OCI-LY7 (cell line): ENCODE measurements at regions not wholly inside any gene's neighbourhood (a gene's known extent, or its start where the extent isn't known, plus 50 kb on each side); places are given as distances from the start of the nearest gene placed in this dataset.

Experiments
- BruUV-seq: library from RNA; stranded (reverse); fragments of 400-500 nt; replicated peaks from 2 replicates; lab custom pipeline; 2021; lab: Mats Ljungman, UMichigan
- CTCF ChIA-PET: fragments of 300-600 bp; sonication (Branson Sonifier 250); formaldehyde crosslinking; loops from one replicate; lab custom pipeline; 2022; ENCODE audit warnings: antibody characterized with exemption; ENCODE audit not compliant: unreplicated experiment; lab: Charles Lee
- POLR2A ChIA-PET: fragments of 300-600 bp; sonication (Branson Sonifier 250); formaldehyde crosslinking; loops from one replicate; lab custom pipeline; 2022; ENCODE audit warnings: antibody characterized with exemption; lab: Charles Lee
- DNase-seq: peaks from one replicate; pipeline ENCODE4 v3.0.0-alpha.2; 2015; ENCODE audit warnings: low spot score
- H2AFZ ChIP-seq: fragments of 200-600 bp; sonication (generic), shearing (Covaris generic); 2 replicates; pipeline ENCODE4 v1.6.1; 2014; ENCODE audit warnings: mild to moderate bottlenecking, antibody characterized with exemption, low read length, moderate library complexity
- H3K27ac ChIP-seq: fragments of 200-600 bp; sonication (generic); 2 replicates; pipeline ENCODE4 v1.5.1; 2014; ENCODE audit warnings: mixed run types, low read depth, mild to moderate bottlenecking, moderate library complexity, low read length, inconsistent platforms; ENCODE audit not compliant: poor library complexity, severe bottlenecking
- H3K36me3 ChIP-seq: fragments of 200-600 bp; sonication (generic); 2 replicates; pipeline ENCODE4 v1.6.1; 2014; ENCODE audit warnings: mild to moderate bottlenecking, antibody characterized with exemption, low read length, moderate library complexity, mixed read lengths; ENCODE audit not compliant: insufficient read depth
- H3K4me1 ChIP-seq: fragments of 200-600 bp; sonication (generic); 2 replicates; pipeline ENCODE4 v1.5.1; 2014; ENCODE audit warnings: mild to moderate bottlenecking, low read length; ENCODE audit not compliant: insufficient read depth, poor library complexity, severe bottlenecking
- H3K4me2 ChIP-seq: fragments of 200-600 bp; sonication (generic); 2 replicates; pipeline ENCODE4 v1.6.1; 2014; ENCODE audit warnings: mild to moderate bottlenecking, low read length
- H3K4me3 ChIP-seq: fragments of 200-600 bp; sonication (generic); 2 replicates; pipeline ENCODE4 v1.5.1; 2014; ENCODE audit warnings: mild to moderate bottlenecking, low read depth, low read length; ENCODE audit not compliant: poor library complexity, severe bottlenecking
- H3K79me2 ChIP-seq: fragments of 200-600 bp; sonication (generic); 2 replicates; pipeline ENCODE4 v1.6.1; 2016; ENCODE audit warnings: low read depth, mild to moderate bottlenecking, low read length, moderate library complexity, mixed read lengths; ENCODE audit not compliant: insufficient read depth
- H3K9me2 ChIP-seq: fragments of 200-600 bp; sonication (generic); 2 replicates; pipeline ENCODE4 v1.6.1; 2016; ENCODE audit warnings: mild to moderate bottlenecking, low read length, mixed read lengths; ENCODE audit not compliant: insufficient read depth
- H3K9me3 ChIP-seq: fragments of 200-600 bp; sonication (generic); 2 replicates; pipeline ENCODE4 v1.6.1; 2014; ENCODE audit warnings: mild to moderate bottlenecking, mixed run types, low read length, mixed read lengths
- H4K20me1 ChIP-seq: fragments of 200-600 bp; sonication (generic); 2 replicates; pipeline ENCODE4 v1.6.1; 2014; ENCODE audit warnings: mild to moderate bottlenecking, antibody characterized with exemption, low read length, moderate library complexity, mixed read lengths; ENCODE audit not compliant: insufficient read depth
- EZH2phosphoT487 ChIP-seq: fragments of 200-600 bp; sonication (generic); IDR thresholded peaks from 2 replicates; pipeline ENCODE4 v1.6.1; 2018; ENCODE audit warnings: low read depth, borderline replicate concordance, mild to moderate bottlenecking, mixed run types, antibody characterized with exemption, low read length, moderate library complexity, mixed read lengths
- intact Hi-C: fragments of 100-400 bp; cut with micrococcal nuclease; formaldehyde crosslinking; loops from one replicate; pipeline ENCODE4 v1.10.0; 2022; ENCODE audit not compliant: unreplicated experiment
- TF ChIP-seq, protein P1 (sequence below): fragments of 200-600 bp; sonication (generic); conservative IDR thresholded peaks from 2 replicates; pipeline ENCODE4 v1.5.1; 2014; ENCODE audit warnings: mild to moderate bottlenecking, antibody characterized with exemption, low read length, moderate library complexity, mixed read lengths

DNA sequence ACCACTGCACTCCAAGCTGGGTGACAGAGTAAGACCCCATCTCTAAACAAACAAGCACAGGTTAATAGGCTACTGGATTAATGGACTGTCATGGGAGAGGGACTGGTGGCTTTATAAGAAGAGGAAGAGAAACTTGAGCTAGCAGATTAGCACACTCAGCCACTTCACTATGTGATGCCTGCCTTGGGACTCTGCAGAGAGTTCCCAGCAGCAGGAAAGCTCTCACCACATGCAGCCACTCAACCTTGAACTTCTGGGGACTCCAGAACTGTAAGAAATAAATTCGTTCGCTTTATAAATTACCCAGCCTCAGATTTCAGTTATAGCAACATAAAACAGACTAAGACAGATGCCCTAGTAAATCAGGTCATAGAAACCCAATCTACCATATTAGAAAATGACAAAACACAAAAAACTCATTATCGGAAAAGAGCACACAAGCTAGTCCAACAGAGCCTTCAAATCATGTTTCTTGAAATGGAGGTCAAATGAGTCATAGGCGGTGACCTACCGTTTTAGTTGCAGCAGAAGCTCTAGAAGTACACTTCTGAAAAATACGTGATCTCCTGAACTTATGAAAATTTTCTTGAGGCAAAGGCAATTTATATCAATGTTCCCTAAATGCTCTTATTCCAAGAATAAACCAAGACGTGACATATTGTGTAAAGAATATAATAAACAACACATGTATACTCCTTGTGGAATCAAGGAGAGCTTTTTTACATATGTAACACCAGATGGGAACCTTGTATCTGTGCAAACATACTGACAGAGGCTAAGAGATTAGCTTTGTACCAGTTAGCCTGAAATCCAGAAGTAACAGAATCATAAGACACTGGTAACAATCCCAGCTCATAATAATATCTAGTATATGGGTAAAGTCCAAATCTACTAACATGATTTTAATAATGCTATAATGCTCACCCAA lies 340.9 kb upstream of the SGCG start:
- POLR2A ChIA-PET, result interaction anchor here (0.5 to 1.3 kb wide), 4 partner anchors 9 to 833 kb away, joined by 3 to 5 read pairs (median 3); no protein-coding TSS in a partner anchor
- H3K27ac ChIP-seq, result no peak overlapping the region
- intact Hi-C loops, result no loop called here
- H3K9me2 ChIP-seq, result no peaks in the 10 kb centered on the region
- no peak overlapping the region for H3K4me2 ChIP-seq
- no peaks in the 10 kb centered on the region for H3K36me3 ChIP-seq
- H3K4me3 ChIP-seq, result no peak overlapping the region
- no TSS peak for BruUV-seq
- no peaks in the 10 kb centered on the region for H3K79me2 ChIP-seq
- CTCF ChIA-PET, result no interaction called here
- TF ChIP-seq EZH2phosphoT487, result no peak
- TF ChIP-seq, protein P1, sequence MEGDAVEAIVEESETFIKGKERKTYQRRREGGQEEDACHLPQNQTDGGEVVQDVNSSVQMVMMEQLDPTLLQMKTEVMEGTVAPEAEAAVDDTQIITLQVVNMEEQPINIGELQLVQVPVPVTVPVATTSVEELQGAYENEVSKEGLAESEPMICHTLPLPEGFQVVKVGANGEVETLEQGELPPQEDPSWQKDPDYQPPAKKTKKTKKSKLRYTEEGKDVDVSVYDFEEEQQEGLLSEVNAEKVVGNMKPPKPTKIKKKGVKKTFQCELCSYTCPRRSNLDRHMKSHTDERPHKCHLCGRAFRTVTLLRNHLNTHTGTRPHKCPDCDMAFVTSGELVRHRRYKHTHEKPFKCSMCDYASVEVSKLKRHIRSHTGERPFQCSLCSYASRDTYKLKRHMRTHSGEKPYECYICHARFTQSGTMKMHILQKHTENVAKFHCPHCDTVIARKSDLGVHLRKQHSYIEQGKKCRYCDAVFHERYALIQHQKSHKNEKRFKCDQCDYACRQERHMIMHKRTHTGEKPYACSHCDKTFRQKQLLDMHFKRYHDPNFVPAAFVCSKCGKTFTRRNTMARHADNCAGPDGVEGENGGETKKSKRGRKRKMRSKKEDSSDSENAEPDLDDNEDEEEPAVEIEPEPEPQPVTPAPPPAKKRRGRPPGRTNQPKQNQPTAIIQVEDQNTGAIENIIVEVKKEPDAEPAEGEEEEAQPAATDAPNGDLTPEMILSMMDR, result no peak
- no peaks in the 10 kb centered on the region for H3K4me1 ChIP-seq
- no peak for DNase-seq
- H2AFZ ChIP-seq, result no peak overlapping the region
- H3K9me3 ChIP-seq, result no peaks in the 10 kb centered on the region
- no peaks in the 10 kb centered on the region for H4K20me1 ChIP-seq

GRCh38 chr13:22846551-22846950 lies 334.2 kb upstream of the SGCG start:
- H3K9me2 ChIP-seq, result no peaks in the 10 kb centered on the region
- no peak for DNase-seq
- no peaks in the 10 kb centered on the region for H4K20me1 ChIP-seq
- no peak overlapping the region for H3K4me3 ChIP-seq
- ChIA-PET POLR2A (no interaction called here), CTCF (no interaction called here)
- H2AFZ ChIP-seq, result no peak overlapping the region
- BruUV-seq, result no TSS peak
- TF ChIP-seq, protein P1, result no peak
- TF ChIP-seq EZH2phosphoT487, result no peak
- no peaks in the 10 kb centered on the region for H3K9me3 ChIP-seq
- H3K4me2 ChIP-seq, result no peak overlapping the region
- intact Hi-C loops, result no loop called here
- H3K4me1 ChIP-seq, result no peaks in the 10 kb centered on the region
- no peak overlapping the region for H3K27ac ChIP-seq
- no peaks in the 10 kb centered on the region for H3K36me3 ChIP-seq
- H3K79me2 ChIP-seq, result no peaks in the 10 kb centered on the region

DNA sequence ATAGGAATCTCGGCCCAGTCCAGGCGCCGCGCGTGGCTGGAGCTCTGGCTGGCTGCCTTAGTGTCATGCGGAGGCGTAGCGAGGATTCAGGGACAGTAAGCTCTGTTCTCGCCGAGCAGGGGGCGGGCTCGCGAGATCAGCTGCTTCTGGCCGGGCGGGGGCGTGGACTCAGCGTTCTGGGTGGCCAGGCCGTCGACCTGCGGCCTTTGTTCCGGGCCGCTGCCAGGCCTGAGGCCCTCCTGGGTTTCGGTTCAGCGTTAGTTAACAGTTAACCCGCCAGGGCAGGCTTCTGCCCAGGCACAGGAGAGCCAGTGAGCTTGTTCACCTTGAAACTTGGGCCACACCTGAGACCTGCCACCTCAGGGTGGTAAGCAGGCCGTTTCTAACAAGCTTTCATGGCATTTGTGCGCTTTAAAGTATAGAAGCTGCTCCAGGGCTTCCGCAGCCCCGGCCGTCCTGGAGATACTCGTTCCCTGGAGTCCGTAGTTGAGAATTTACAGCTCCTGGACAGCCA lies 332.2 kb upstream of the SGCG start:
- H2AFZ ChIP-seq, result no peak overlapping the region
- H3K9me3 ChIP-seq, result no peaks in the 10 kb centered on the region
- ChIA-PET CTCF (interaction anchor here (1.0 to 1.3 kb wide), 2 partner anchors 13 to 32 kb away, joined by 3 to 5 read pairs; no protein-coding TSS in a partner anchor), POLR2A (interaction anchor here (0.6 to 1.4 kb wide), 2 partner anchors 8 to 716 kb away, joined by 4 to 5 read pairs; no protein-coding TSS in a partner anchor)
- intact Hi-C loops, result no loop called here
- no peak overlapping the region for H3K4me2 ChIP-seq
- H3K27ac ChIP-seq, result no peak overlapping the region
- DNase-seq, result no peak
- no peaks in the 10 kb centered on the region for H3K9me2 ChIP-seq
- H3K79me2 ChIP-seq, result no peaks in the 10 kb centered on the region
- no peaks in the 10 kb centered on the region for H3K36me3 ChIP-seq
- H3K4me3 ChIP-seq, result no peak overlapping the region
- TF ChIP-seq EZH2phosphoT487, result no peak
- TF ChIP-seq, protein P1, result no peak
- no TSS peak for BruUV-seq
- no peaks in the 10 kb centered on the region for H3K4me1 ChIP-seq
- H4K20me1 ChIP-seq, result no peaks in the 10 kb centered on the region
